ENCODE measurements at regions not wholly inside any gene's neighbourhood (a gene's known extent, or its start where the extent isn't known, plus 50 kb on each side); places are given as distances from the start of the nearest gene placed in this dataset.

DNA sequence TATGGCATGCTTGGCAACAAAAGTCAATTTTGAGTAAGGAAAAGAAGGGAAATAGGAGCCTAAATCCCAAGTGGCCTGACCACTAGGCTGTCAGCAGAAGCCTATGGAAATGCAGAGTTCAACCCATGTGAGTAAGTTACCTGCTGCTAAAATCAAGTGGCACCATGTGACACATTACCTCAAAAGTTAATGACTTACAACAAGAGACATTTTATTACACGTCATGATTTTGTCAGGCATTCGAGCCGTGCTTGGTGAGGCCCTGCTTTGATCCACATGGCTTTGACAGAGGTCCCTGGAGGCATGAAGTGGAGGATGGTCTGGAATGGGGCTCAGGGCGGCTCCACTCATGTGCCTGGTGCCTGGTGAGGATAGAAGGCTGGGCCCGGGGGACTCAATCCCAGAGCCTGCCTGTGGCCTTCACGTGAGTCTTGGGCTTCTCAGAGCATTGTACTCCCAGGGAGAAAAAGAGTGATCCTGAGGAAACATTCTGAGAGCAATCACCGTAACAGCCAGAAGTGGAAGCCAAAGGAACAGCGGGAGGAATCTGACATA is 339.1 kb upstream of the B3GAT1 start:
- in situ Hi-C loops (cut with HindIII; ENCODE audit: extremely low pct_ligation_motif_present, low pct_unique_long_range_greater_than_20kb): no loop called here
- BruUV-seq (replicated peaks): no TSS peak
- ChIA-PET POLR2A (no interaction called here), CTCF (ENCODE audit: low intra/inter-chr PET ratio, low total read pairs) (no interaction called here)
- WGBS (ENCODE audit: low lambda C conversion rate): 40% methylated on average over 8 of the region's 8 CpGs
- H3K9me3 ChIP-seq (ENCODE audit: low read length): peaks cover 20% of the 10 kb centered on the region; the same call in 1 of the 2 replicates
- no peak overlapping the region for H2AFZ ChIP-seq (ENCODE audit: low read length)
- H3K36me3 ChIP-seq (replicated peaks in 1 of 2; ENCODE audit: control insufficient read depth in 1 of 2, insufficient read depth in 2 of 2, low read length in 2 of 2): no peaks in the 10 kb centered on the region
- no peak overlapping the region for H3K4me2 ChIP-seq (ENCODE audit: low read depth, low read length)
- peaks cover 23% of the 10 kb centered on the region for H3K4me1 ChIP-seq (ENCODE audit: insufficient read depth, low read length)
- DNase-seq (ENCODE audit: low spot score) (no peak), FAIRE-seq (no peak), ATAC-seq (no peak)
- TF ChIP-seq CREB1 (IDR thresholded peaks at IDR 0.05) (peak; percentile 25; the same call in 1 of the 2 replicates), CREB1 (CRISPR knock-in tag; IDR thresholded peaks at IDR 0.05) (no peak), TAF1 (CRISPR knock-in tag; IDR thresholded peaks at IDR 0.05) (no peak)
- H3K27ac ChIP-seq (ENCODE audit: extremely low read length, insufficient read depth, low read length): no peak overlapping the region
- H3K4me3 ChIP-seq (replicated peaks in 1 of 3; ENCODE audit: insufficient read depth in 1 of 3, low read depth in 2 of 3, low read length in 3 of 3): no peak overlapping the region
- H3K9ac ChIP-seq (ENCODE audit: insufficient read depth, low read depth, low read length): no peak overlapping the region
- no peaks in the 10 kb centered on the region for H4K20me1 ChIP-seq (ENCODE audit: insufficient read depth, low read length)
- intact Hi-C loops (cut with micrococcal nuclease; ENCODE audit: unreplicated experiment): no loop called here
- H3K27me3 ChIP-seq (ENCODE audit: control insufficient read depth in 1 of 2, insufficient read depth in 2 of 2, low read length in 2 of 2): peaks cover 1 to 29% of the 10 kb centered on the region in 2 experiments; a peak in 4 of 5 replicates
- H3K79me2 ChIP-seq (ENCODE audit: insufficient read depth, low read length): no peaks in the 10 kb centered on the region

GRCh38 chr11:134750619-134751018 is 338.6 kb upstream of the B3GAT1 start:
- Histone ChIP-seq H3K9ac (ENCODE audit: insufficient read depth, low read depth, low read length) (no peak overlapping the region), H3K79me2 (ENCODE audit: insufficient read depth, low read length) (no peaks in the 10 kb centered on the region), H3K4me1 (ENCODE audit: insufficient read depth, low read length) (peaks cover 27% of the 10 kb centered on the region), H4K20me1 (ENCODE audit: insufficient read depth, low read length) (no peaks in the 10 kb centered on the region), H3K27ac (ENCODE audit: extremely low read length, insufficient read depth, low read length) (no peak overlapping the region), H3K4me3 (replicated peaks in 1 of 3; ENCODE audit: insufficient read depth in 1 of 3, low read depth in 2 of 3, low read length in 3 of 3) (no peak overlapping the region), H3K27me3 (ENCODE audit: control insufficient read depth in 1 of 2, insufficient read depth in 2 of 2, low read length in 2 of 2) (peaks cover 1 to 29% of the 10 kb centered on the region in 2 experiments; a peak in 4 of 5 replicates), H2AFZ (ENCODE audit: low read length) (no peak overlapping the region), H3K4me2 (ENCODE audit: low read depth, low read length) (no peak overlapping the region), H3K36me3 (replicated peaks in 1 of 2; ENCODE audit: control insufficient read depth in 1 of 2, insufficient read depth in 2 of 2, low read length in 2 of 2) (no peaks in the 10 kb centered on the region), H3K9me3 (ENCODE audit: low read length) (peaks cover 20% of the 10 kb centered on the region; the same call in 1 of the 2 replicates)
- FAIRE-seq: no peak
- CTCF ChIA-PET (ENCODE audit: low intra/inter-chr PET ratio, low total read pairs): no interaction called here
- 25% methylated on average over 1 of the region's 2 CpGs for WGBS (ENCODE audit: low lambda C conversion rate)
- DNase-seq (ENCODE audit: low spot score): no peak
- BruUV-seq (replicated peaks): no TSS peak
- in situ Hi-C loops (cut with HindIII; ENCODE audit: extremely low pct_ligation_motif_present, low pct_unique_long_range_greater_than_20kb): no loop called here
- POLR2A ChIA-PET: no interaction called here
- intact Hi-C loops (cut with micrococcal nuclease; ENCODE audit: unreplicated experiment): no loop called here
- ATAC-seq: no peak
- no peak for TF ChIP-seq ELF3 (CRISPR knock-in tag; IDR thresholded peaks at IDR 0.05)
- TF ChIP-seq ZIK1 (CRISPR knock-in tag; IDR thresholded peaks at IDR 0.05; ENCODE audit: borderline replicate concordance, low read depth): no peak
- no peak for TF ChIP-seq NKX3-1 (CRISPR knock-in tag; IDR thresholded peaks at IDR 0.05)
- TF ChIP-seq HES4 (CRISPR knock-in tag; IDR thresholded peaks at IDR 0.05; ENCODE audit: borderline replicate concordance): no peak
- no peak for TF ChIP-seq ZBTB3 (CRISPR knock-in tag; IDR thresholded peaks at IDR 0.05; ENCODE audit: borderline replicate concordance, low read depth)
- no peak for TF ChIP-seq KAT2B (IDR thresholded peaks at IDR 0.05; ENCODE audit: borderline replicate concordance, low read depth, low read length)
- TF ChIP-seq KAT7 (CRISPR knock-in tag; IDR thresholded peaks at IDR 0.05; ENCODE audit: borderline replicate concordance): no peak
- no peak for TF ChIP-seq SP4 (CRISPR knock-in tag; IDR thresholded peaks at IDR 0.05)
- no peak for TF ChIP-seq ZKSCAN5 (CRISPR knock-in tag; IDR thresholded peaks at IDR 0.05)
- no peak for TF ChIP-seq ZNF20 (CRISPR knock-in tag; IDR thresholded peaks at IDR 0.05)
- TF ChIP-seq ZNF121 (CRISPR knock-in tag; IDR thresholded peaks at IDR 0.05): no peak
- TF ChIP-seq, protein P1, sequence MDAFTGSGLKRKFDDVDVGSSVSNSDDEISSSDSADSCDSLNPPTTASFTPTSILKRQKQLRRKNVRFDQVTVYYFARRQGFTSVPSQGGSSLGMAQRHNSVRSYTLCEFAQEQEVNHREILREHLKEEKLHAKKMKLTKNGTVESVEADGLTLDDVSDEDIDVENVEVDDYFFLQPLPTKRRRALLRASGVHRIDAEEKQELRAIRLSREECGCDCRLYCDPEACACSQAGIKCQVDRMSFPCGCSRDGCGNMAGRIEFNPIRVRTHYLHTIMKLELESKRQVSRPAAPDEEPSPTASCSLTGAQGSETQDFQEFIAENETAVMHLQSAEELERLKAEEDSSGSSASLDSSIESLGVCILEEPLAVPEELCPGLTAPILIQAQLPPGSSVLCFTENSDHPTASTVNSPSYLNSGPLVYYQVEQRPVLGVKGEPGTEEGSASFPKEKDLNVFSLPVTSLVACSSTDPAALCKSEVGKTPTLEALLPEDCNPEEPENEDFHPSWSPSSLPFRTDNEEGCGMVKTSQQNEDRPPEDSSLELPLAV (CRISPR knock-in tag; conservative IDR thresholded peaks at IDR 0.05; ENCODE audit: low read depth): no peak
- TF ChIP-seq, protein P2, sequence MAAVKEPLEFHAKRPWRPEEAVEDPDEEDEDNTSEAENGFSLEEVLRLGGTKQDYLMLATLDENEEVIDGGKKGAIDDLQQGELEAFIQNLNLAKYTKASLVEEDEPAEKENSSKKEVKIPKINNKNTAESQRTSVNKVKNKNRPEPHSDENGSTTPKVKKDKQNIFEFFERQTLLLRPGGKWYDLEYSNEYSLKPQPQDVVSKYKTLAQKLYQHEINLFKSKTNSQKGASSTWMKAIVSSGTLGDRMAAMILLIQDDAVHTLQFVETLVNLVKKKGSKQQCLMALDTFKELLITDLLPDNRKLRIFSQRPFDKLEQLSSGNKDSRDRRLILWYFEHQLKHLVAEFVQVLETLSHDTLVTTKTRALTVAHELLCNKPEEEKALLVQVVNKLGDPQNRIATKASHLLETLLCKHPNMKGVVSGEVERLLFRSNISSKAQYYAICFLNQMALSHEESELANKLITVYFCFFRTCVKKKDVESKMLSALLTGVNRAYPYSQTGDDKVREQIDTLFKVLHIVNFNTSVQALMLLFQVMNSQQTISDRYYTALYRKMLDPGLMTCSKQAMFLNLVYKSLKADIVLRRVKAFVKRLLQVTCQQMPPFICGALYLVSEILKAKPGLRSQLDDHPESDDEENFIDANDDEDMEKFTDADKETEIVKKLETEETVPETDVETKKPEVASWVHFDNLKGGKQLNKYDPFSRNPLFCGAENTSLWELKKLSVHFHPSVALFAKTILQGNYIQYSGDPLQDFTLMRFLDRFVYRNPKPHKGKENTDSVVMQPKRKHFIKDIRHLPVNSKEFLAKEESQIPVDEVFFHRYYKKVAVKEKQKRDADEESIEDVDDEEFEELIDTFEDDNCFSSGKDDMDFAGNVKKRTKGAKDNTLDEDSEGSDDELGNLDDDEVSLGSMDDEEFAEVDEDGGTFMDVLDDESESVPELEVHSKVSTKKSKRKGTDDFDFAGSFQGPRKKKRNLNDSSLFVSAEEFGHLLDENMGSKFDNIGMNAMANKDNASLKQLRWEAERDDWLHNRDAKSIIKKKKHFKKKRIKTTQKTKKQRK (IDR thresholded peaks at IDR 0.05; ENCODE audit: low read length): no peak
